Endodermal cell (in vitro differentiated cells): ENCODE measurements at regions not wholly inside any gene's neighbourhood (a gene's known extent, or its start where the extent isn't known, plus 50 kb on each side); places are given as distances from the start of the nearest gene placed in this dataset.

Source experiments
- DNase-seq: peaks from one replicate; pipeline ENCODE4 v3.0.0-alpha.2; 2017
- H3K27ac ChIP-seq: 2 replicates; pipeline ENCODE4 v1.5.1; 2013; ENCODE audit warnings: mild to moderate bottlenecking, low read depth, low read length, moderate library complexity
- H3K27me3 ChIP-seq: 2 replicates; pipeline ENCODE4 v1.6.1; 2013; ENCODE audit warnings: mild to moderate bottlenecking, low read length, moderate library complexity; ENCODE audit not compliant: insufficient read depth, control insufficient read depth, poor library complexity, severe bottlenecking
- H3K36me3 ChIP-seq: 2 replicates; pipeline ENCODE4 v1.7.0; 2013; ENCODE audit warnings: mild to moderate bottlenecking, low read length, moderate library complexity; ENCODE audit not compliant: control insufficient read depth, insufficient read depth
- H3K4me1 ChIP-seq: one replicate; pipeline ENCODE4 v1.7.0; 2013; ENCODE audit warnings: low read length; ENCODE audit not compliant: control insufficient read depth, insufficient read depth
- H3K4me3 ChIP-seq: 2 replicates; pipeline ENCODE4 v1.5.1; 2013; ENCODE audit warnings: mild to moderate bottlenecking, low read length, moderate library complexity
- H3K9ac ChIP-seq: 2 replicates; pipeline ENCODE4 v1.6.1; 2013; ENCODE audit warnings: mild to moderate bottlenecking, low read length, moderate library complexity; ENCODE audit not compliant: poor library complexity, severe bottlenecking; ENCODE audit errors: extremely low read depth
- H3K9me3 ChIP-seq: 2 replicates; pipeline ENCODE4 v1.6.1; 2013; ENCODE audit warnings: mild to moderate bottlenecking, low read length, moderate library complexity; ENCODE audit not compliant: control insufficient read depth
- H3K27ac Mint-ChIP-seq: 2 replicates; pipeline ENCODE4 v1.8.0; 2020; ENCODE audit warnings: mixed read lengths
- H3K27me3 Mint-ChIP-seq: 2 replicates; pipeline ENCODE4 v1.8.0; 2021; ENCODE audit warnings: mild to moderate bottlenecking, mixed read lengths; ENCODE audit not compliant: insufficient read depth
- H3K36me3 Mint-ChIP-seq: 2 replicates; pipeline ENCODE4 v1.8.0; 2020; ENCODE audit warnings: low read depth, mixed read lengths
- H3K4me1 Mint-ChIP-seq: 2 replicates; pipeline ENCODE4 v1.8.0; 2020; ENCODE audit warnings: mixed read lengths
- H3K4me3 Mint-ChIP-seq: 2 replicates; pipeline ENCODE4 v1.8.0; 2020; ENCODE audit warnings: mild to moderate bottlenecking, moderate library complexity, mixed read lengths
- H3K9me3 Mint-ChIP-seq: 2 replicates; pipeline ENCODE4 v1.8.0; 2020; ENCODE audit warnings: mild to moderate bottlenecking, mixed read lengths
- CTCF ChIP-seq: fragments of 200-600 bp; sonication (generic); conservative IDR thresholded peaks from 2 replicates; pipeline ENCODE4 v1.5.0; 2021; ENCODE audit warnings: antibody characterized with exemption, mild to moderate bottlenecking
- WGBS, 2 experiments: methylation state at CpG; one replicate each; pipeline versions ENCODE4 v1.1.5 to v1.1.7; 2013; ENCODE audit warnings: missing lambda C conversion rate in 2 of 2, mixed read lengths in 1 of 2; ENCODE audit not compliant: insufficient coverage in 1 of 2, insufficient read length in 1 of 2; 5-methylcytosine and 5-hydroxymethylcytosine counted together

GRCh38 chr20:46801003-46801702 is 91.7 kb downstream of the SLC2A10 start:
- Histone ChIP-seq H3K4me3 (no peak overlapping the region), H3K27ac (no peak overlapping the region), H3K27me3 (peaks cover 7% of the 10 kb centered on the region), H3K9me3 (no peaks in the 10 kb centered on the region), H3K9ac (no peak overlapping the region), H3K4me1 (no peaks in the 10 kb centered on the region), H3K36me3 (no peaks in the 10 kb centered on the region)
- peaks cover 6% of the 10 kb centered on the region for H3K4me1 Mint-ChIP-seq
- no peaks in the 10 kb centered on the region for H3K36me3 Mint-ChIP-seq
- no peak for TF ChIP-seq CTCF
- H3K4me3 Mint-ChIP-seq = no peak overlapping the region
- peaks cover 3% of the 10 kb centered on the region for H3K27me3 Mint-ChIP-seq
- H3K27ac Mint-ChIP-seq = no peak overlapping the region
- WGBS, 2 experiments = 82% methylated on average over 11 to 12 of the region's 12 CpGs
- H3K9me3 Mint-ChIP-seq = no peaks in the 10 kb centered on the region
- no peak for DNase-seq

GRCh38 chr20:46802722-46803121 is 91.9 kb upstream of the EYA2 start:
- Mint-ChIP-seq H3K9me3 (no peaks in the 10 kb centered on the region), H3K27me3 (peaks cover 2% of the 10 kb centered on the region), H3K4me3 (no peak overlapping the region), H3K36me3 (no peaks in the 10 kb centered on the region), H3K4me1 (peaks cover 6% of the 10 kb centered on the region), H3K27ac (no peak overlapping the region)
- no peaks in the 10 kb centered on the region for H3K9me3 ChIP-seq
- no peak for TF ChIP-seq CTCF
- DNase-seq = no peak
- peaks cover 7% of the 10 kb centered on the region for H3K27me3 ChIP-seq
- H3K27ac ChIP-seq = no peak overlapping the region
- no peaks in the 10 kb centered on the region for H3K36me3 ChIP-seq
- 85 to 89% methylated on average over 3 to 5 of the region's 5 CpGs for WGBS, 2 experiments
- H3K9ac ChIP-seq = no peak overlapping the region
- no peak overlapping the region for H3K4me3 ChIP-seq
- H3K4me1 ChIP-seq = no peaks in the 10 kb centered on the region

- Mint-ChIP-seq H3K9me3 (no peaks in the 10 kb centered on the region), H3K27ac (no peak overlapping the region), H3K36me3 (no peaks in the 10 kb centered on the region), H3K27me3 (peaks cover 2% of the 10 kb centered on the region), H3K4me1 (peaks cover 6% of the 10 kb centered on the region), H3K4me3 (no peak overlapping the region)
- Histone ChIP-seq H3K9ac (no peak overlapping the region), H3K4me3 (no peak overlapping the region), H3K27ac (no peak overlapping the region), H3K27me3 (peaks cover 7% of the 10 kb centered on the region), H3K4me1 (no peaks in the 10 kb centered on the region), H3K9me3 (no peaks in the 10 kb centered on the region), H3K36me3 (no peaks in the 10 kb centered on the region)
- TF ChIP-seq CTCF = no peak
- WGBS, 2 experiments = 95 to 97% methylated on average over 10 to 12 of the region's 12 CpGs
- DNase-seq = no peak
Measured at GRCh38 chr20:46803123-46804020, 91.3 kb upstream of the EYA2 start.
